ENCODE measurements at regions not wholly inside any gene's neighbourhood (a gene's known extent, or its start where the extent isn't known, plus 50 kb on each side); places are given as distances from the start of the nearest gene placed in this dataset.

GRCh38 chr17:30696234-30696633 lies 128.3 kb downstream of the CRLF3 start:
- no peak for TF ChIP-seq CTCF (conservative IDR thresholded peaks at IDR 0.05; ENCODE audit: low read length)
- TF ChIP-seq EZH2phosphoT487 (IDR thresholded peaks at IDR 0.05; ENCODE audit: borderline replicate concordance): no peak

Data from Loucy (cell line).